ENCODE measurements at regions not wholly inside any gene's neighbourhood (a gene's known extent, or its start where the extent isn't known, plus 50 kb on each side); places are given as distances from the start of the nearest gene placed in this dataset.

GRCh38 chr7:22040923-22041595 is 95.4 kb upstream of the CDCA7L start:
- H3K27ac ChIP-seq (ENCODE audit: low read depth, low read length) = no peak overlapping the region
- H3K23ac ChIP-seq (ENCODE audit: insufficient read length) = no peak overlapping the region
- H3K79me2 ChIP-seq (ENCODE audit: control insufficient read depth in 1 of 2, insufficient read depth in 2 of 2, low read length in 2 of 2) = no peaks in the 10 kb centered on the region
- H3K9me3 ChIP-seq (ENCODE audit: insufficient read depth in 2 of 2, low read depth in 1 of 2, low read length in 1 of 2) = peaks cover 4% of the 10 kb centered on the region in 2 experiments; a peak in 3 of 4 replicates
- DNase-seq (ENCODE audit: low read depth in 1 of 2, low spot score in 2 of 2) (no peak), FAIRE-seq (no peak)
- H4K8ac ChIP-seq (ENCODE audit: extremely low read depth, insufficient read depth, low read length) = no peak overlapping the region
- ChIA-PET CTCF (ENCODE audit: partially characterized antibody) (no interaction called here), POLR2A (ENCODE audit: partially characterized antibody) (interaction anchor here (0.7 to 1.2 kb wide), 3 partner anchors 10 to 171 kb away, joined by 3 read pairs; no protein-coding TSS in a partner anchor)
- no peak overlapping the region for H3K4me2 ChIP-seq (ENCODE audit: insufficient read depth in 1 of 2, low read depth in 2 of 2, low read length in 2 of 2)
- H3K79me1 ChIP-seq (ENCODE audit: low read depth, low read length) = no peaks in the 10 kb centered on the region
- H2AK5ac ChIP-seq (ENCODE audit: low read depth, low read length) = no peak overlapping the region
- no peaks in the 10 kb centered on the region for H3K27me3 ChIP-seq (replicated peaks in 1 of 4; ENCODE audit: control insufficient read depth in 3 of 4, extremely low read depth in 1 of 4, insufficient read depth in 3 of 4, low read length in 3 of 4)
- no peak overlapping the region for H3K4ac ChIP-seq (replicated peaks; ENCODE audit: insufficient read length, low read depth, low read length)
- no peak overlapping the region for H3K56ac ChIP-seq (replicated peaks; ENCODE audit: insufficient read length, low read depth, low read length)
- no peak overlapping the region for H3K18ac ChIP-seq (ENCODE audit: extremely low read depth, low read length)
- no peak overlapping the region for H4K91ac ChIP-seq (replicated peaks; ENCODE audit: insufficient read length, low read length)
- H3K36me3 ChIP-seq (ENCODE audit: control insufficient read depth in 2 of 4, insufficient read depth in 4 of 4, low read length in 3 of 4) = no peaks in the 10 kb centered on the region
- WGBS, 2 experiments (ENCODE audit: extremely low coverage in 1 of 2, insufficient coverage in 1 of 2, insufficient read length in 1 of 2, insufficient replicate concordance in 2 of 2, low coverage in 1 of 2, low lambda C conversion rate in 2 of 2, missing lambda C conversion rate in 1 of 2) = 83% methylated on average over 4 of the region's 4 CpGs; no CpG with 5 or more reads in 1 of the 2 experiments
- H3K23me2 ChIP-seq (ENCODE audit: low read depth, low read length) = no peaks in the 10 kb centered on the region
- no peak overlapping the region for H4K5ac ChIP-seq (ENCODE audit: insufficient read length, low read depth, low read length)
- H2BK20ac ChIP-seq (ENCODE audit: low read length) = no peak overlapping the region
- no peak overlapping the region for H2BK12ac ChIP-seq (ENCODE audit: low read depth, low read length)
- no peak overlapping the region for H2BK15ac ChIP-seq (ENCODE audit: low read length)
- no peak overlapping the region for H3K9ac ChIP-seq (replicated peaks in 1 of 4; ENCODE audit: extremely low read depth in 1 of 4, low read depth in 3 of 4, low read length in 3 of 4)
- no peaks in the 10 kb centered on the region for H3K4me1 ChIP-seq (replicated peaks in 1 of 4; ENCODE audit: control insufficient read depth in 3 of 4, insufficient read depth in 4 of 4, low read length in 3 of 4)
- no peaks in the 10 kb centered on the region for H4K20me1 ChIP-seq (replicated peaks in 1 of 2; ENCODE audit: control insufficient read depth in 1 of 2, insufficient read depth in 2 of 2, low read length in 2 of 2)
- no peak overlapping the region for H2BK5ac ChIP-seq (ENCODE audit: low read depth, low read length)
- no peak overlapping the region for H2BK120ac ChIP-seq (replicated peaks; ENCODE audit: low read depth, low read length)
- no peak overlapping the region for H3K4me3 ChIP-seq (ENCODE audit: extremely low read depth in 1 of 4, insufficient read depth in 2 of 4, low read depth in 3 of 4, low read length in 4 of 4)
- no peak overlapping the region for H2AFZ ChIP-seq (ENCODE audit: low read length)
- H3K14ac ChIP-seq (ENCODE audit: insufficient read length) = no peak overlapping the region
- TF ChIP-seq NANOG (IDR thresholded peaks at IDR 0.05; ENCODE audit: insufficient read depth, low read depth, low read length, poor library complexity, severe bottlenecking) (no peak), BACH1 (IDR thresholded peaks at IDR 0.05; ENCODE audit: low read length) (no peak), SP1 (IDR thresholded peaks at IDR 0.05; ENCODE audit: low read depth, low read length) (no peak), POLR2AphosphoS5 (IDR thresholded peaks at IDR 0.05; ENCODE audit: low read depth, low read length) (no peak), CHD1 (IDR thresholded peaks at IDR 0.05; ENCODE audit: low read depth, low read length) (no peak), SIRT6 (IDR thresholded peaks at IDR 0.05; ENCODE audit: low read length) (no peak), MAFK (IDR thresholded peaks at IDR 0.05; ENCODE audit: low read depth, low read length) (no peak), TAF7 (optimal IDR thresholded peaks at IDR 0.05; ENCODE audit: borderline replicate concordance, low read depth, low read length) (no peak), HDAC6 (IDR thresholded peaks at IDR 0.05; ENCODE audit: low read depth, low read length) (no peak)
- TF ChIP-seq, protein P1, sequence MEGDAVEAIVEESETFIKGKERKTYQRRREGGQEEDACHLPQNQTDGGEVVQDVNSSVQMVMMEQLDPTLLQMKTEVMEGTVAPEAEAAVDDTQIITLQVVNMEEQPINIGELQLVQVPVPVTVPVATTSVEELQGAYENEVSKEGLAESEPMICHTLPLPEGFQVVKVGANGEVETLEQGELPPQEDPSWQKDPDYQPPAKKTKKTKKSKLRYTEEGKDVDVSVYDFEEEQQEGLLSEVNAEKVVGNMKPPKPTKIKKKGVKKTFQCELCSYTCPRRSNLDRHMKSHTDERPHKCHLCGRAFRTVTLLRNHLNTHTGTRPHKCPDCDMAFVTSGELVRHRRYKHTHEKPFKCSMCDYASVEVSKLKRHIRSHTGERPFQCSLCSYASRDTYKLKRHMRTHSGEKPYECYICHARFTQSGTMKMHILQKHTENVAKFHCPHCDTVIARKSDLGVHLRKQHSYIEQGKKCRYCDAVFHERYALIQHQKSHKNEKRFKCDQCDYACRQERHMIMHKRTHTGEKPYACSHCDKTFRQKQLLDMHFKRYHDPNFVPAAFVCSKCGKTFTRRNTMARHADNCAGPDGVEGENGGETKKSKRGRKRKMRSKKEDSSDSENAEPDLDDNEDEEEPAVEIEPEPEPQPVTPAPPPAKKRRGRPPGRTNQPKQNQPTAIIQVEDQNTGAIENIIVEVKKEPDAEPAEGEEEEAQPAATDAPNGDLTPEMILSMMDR (IDR thresholded peaks at IDR 0.05; ENCODE audit: control extremely low read depth in 1 of 3, insufficient read depth in 1 of 3, low read depth in 1 of 3, low read length in 3 of 3) = no peak
- TF ChIP-seq, protein P2, sequence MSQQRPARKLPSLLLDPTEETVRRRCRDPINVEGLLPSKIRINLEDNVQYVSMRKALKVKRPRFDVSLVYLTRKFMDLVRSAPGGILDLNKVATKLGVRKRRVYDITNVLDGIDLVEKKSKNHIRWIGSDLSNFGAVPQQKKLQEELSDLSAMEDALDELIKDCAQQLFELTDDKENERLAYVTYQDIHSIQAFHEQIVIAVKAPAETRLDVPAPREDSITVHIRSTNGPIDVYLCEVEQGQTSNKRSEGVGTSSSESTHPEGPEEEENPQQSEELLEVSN (IDR thresholded peaks at IDR 0.05) = no peak

All from H1 (cell line).